Activated CD8-positive, alpha-beta T cell treated with anti-CD3 and anti-CD28 coated beads for 36 hours (primary cell): ENCODE measurements at regions not wholly inside any gene's neighbourhood (a gene's known extent, or its start where the extent isn't known, plus 50 kb on each side); places are given as distances from the start of the nearest gene placed in this dataset.
"Not testable (repeated sequence)": the region's sequence is repeated elsewhere in the genome, so short reads cannot be mapped to it uniquely, and the experiment has no call there.

Experiments
- ATAC-seq: fragments of 200-7000 bp; cut with Tn5 transposase; one replicate; pipeline ENCODE4 v1.10.0; 2021; ENCODE audit warnings: mild to moderate bottlenecking, moderate library complexity
- CTCF ChIA-PET: fragments of 350-600 bp; sonication (Branson Sonifier 250); formaldehyde crosslinking; loops from one replicate; lab custom pipeline; 2021; ENCODE audit warnings: antibody characterized with exemption; lab: Charles Lee
- POLR2A ChIA-PET: fragments of 350-600 bp; sonication (Branson Sonifier 250); formaldehyde crosslinking; loops from one replicate; lab custom pipeline; 2021; ENCODE audit warnings: antibody characterized with exemption; lab: Charles Lee
- DNase-seq: peaks from one replicate; pipeline ENCODE4 v3.0.0-alpha.2; 2020
- H3K27ac Mint-ChIP-seq: one replicate; pipeline ENCODE4 v1.8.0; 2021; ENCODE audit warnings: mild to moderate bottlenecking, mixed read lengths
- H3K27me3 Mint-ChIP-seq: one replicate; pipeline ENCODE4 v1.8.0; 2021; ENCODE audit warnings: mixed read lengths
- H3K36me3 Mint-ChIP-seq: one replicate; pipeline ENCODE4 v1.8.0; 2021; ENCODE audit warnings: low read depth, mixed read lengths
- H3K4me1 Mint-ChIP-seq: one replicate; pipeline ENCODE4 v1.8.0; 2021; ENCODE audit warnings: low read depth, mixed read lengths
- H3K4me3 Mint-ChIP-seq: one replicate; pipeline ENCODE4 v1.8.0; 2021; ENCODE audit warnings: mild to moderate bottlenecking, moderate library complexity, mixed read lengths
- H3K9me3 Mint-ChIP-seq: one replicate; pipeline ENCODE4 v1.8.0; 2021; ENCODE audit warnings: mixed read lengths
- intact Hi-C: fragments of 100-400 bp; cut with micrococcal nuclease; formaldehyde crosslinking; loops from one replicate; pipeline ENCODE4 v1.10.0; 2022
- TF ChIP-seq, protein P1 (sequence below): fragments of 200-600 bp; IDR thresholded peaks from one replicate; pipeline ENCODE4 v1.8.0; 2022; ENCODE audit warnings: antibody characterized with exemption, mild to moderate bottlenecking

DNA sequence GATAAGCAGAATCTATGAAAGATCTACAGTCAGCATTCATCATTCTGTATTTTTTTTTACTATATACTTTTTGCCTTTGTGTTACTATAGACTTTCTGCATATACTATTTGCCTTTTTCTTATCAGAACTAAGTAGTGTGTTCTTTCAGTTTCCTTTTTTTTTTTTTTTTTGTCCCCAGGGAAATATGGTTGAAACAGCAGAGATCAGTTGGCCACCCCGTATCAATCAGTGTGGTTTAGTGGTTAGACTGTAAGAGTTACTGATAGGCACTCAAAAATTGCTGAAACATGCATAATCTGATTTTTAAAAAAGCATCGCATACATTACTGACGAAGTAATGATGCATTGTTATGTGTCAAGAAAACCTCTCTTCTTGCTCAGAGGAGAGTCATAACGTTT, 990.8 kb upstream of the EDIL3 start:
- Mint-ChIP-seq H3K4me1 (no peaks in the 10 kb centered on the region), H3K36me3 (no peaks in the 10 kb centered on the region), H3K27me3 (no peaks in the 10 kb centered on the region), H3K27ac (no peak overlapping the region), H3K9me3 (peaks cover 2% of the 10 kb centered on the region), H3K4me3 (no peak overlapping the region)
- ChIA-PET CTCF (no interaction called here), POLR2A (interaction anchor here (0.6 kb wide), 1 partner anchor 42 kb away, joined by 3 read pairs; no protein-coding TSS in a partner anchor)
- ATAC-seq: no peak
- DNase-seq: no peak
- TF ChIP-seq, protein P1, sequence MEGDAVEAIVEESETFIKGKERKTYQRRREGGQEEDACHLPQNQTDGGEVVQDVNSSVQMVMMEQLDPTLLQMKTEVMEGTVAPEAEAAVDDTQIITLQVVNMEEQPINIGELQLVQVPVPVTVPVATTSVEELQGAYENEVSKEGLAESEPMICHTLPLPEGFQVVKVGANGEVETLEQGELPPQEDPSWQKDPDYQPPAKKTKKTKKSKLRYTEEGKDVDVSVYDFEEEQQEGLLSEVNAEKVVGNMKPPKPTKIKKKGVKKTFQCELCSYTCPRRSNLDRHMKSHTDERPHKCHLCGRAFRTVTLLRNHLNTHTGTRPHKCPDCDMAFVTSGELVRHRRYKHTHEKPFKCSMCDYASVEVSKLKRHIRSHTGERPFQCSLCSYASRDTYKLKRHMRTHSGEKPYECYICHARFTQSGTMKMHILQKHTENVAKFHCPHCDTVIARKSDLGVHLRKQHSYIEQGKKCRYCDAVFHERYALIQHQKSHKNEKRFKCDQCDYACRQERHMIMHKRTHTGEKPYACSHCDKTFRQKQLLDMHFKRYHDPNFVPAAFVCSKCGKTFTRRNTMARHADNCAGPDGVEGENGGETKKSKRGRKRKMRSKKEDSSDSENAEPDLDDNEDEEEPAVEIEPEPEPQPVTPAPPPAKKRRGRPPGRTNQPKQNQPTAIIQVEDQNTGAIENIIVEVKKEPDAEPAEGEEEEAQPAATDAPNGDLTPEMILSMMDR: no peak
- intact Hi-C loops: no loop called here

DNA sequence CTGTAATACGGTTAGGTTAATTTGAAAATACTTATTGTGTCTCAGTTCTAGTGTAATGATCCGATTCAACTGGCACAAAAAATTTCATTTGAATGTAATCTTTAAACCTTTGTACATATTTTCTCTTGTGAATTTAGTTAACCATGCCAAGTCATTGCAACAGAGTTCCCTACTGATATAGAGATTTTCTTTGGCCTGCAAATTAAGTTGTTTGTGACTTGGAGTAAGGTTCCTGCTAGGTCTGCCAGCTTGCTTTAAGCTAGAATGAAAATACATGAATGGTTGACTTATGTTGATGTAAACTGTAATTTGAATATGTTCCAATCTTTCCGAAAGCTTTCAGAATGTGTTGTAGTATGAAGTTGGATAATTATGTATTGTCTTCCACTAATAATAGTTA, 1004.1 kb upstream of the EDIL3 start:
- no peak for ATAC-seq
- intact Hi-C loops: no loop called here
- no peak overlapping the region for H3K4me3 Mint-ChIP-seq
- peaks cover 1% of the 10 kb centered on the region for H3K9me3 Mint-ChIP-seq
- H3K27ac Mint-ChIP-seq: no peak overlapping the region
- no peaks in the 10 kb centered on the region for H3K36me3 Mint-ChIP-seq
- ChIA-PET POLR2A (no interaction called here), CTCF (no interaction called here)
- TF ChIP-seq, protein P1: no peak
- no peaks in the 10 kb centered on the region for H3K27me3 Mint-ChIP-seq
- H3K4me1 Mint-ChIP-seq: no peaks in the 10 kb centered on the region
- DNase-seq: no peak

DNA sequence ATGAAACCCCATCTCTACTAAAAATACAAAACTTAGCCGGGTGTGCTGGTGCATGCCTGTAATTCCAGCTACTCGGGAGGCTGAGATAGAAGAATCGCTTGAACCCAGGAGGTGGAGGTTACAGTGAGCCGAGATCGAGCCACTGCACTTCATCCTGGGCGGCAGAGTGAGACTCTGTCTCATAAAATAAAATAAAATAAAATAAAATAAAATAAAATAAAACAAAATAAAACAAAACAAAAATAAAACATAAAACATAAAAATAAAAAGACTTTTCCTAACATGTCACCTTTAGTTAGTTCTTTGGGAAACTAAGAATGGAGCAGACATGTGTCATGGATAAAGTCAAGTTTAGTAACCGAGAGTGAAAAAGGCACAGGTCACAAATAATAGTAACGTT, 1007.6 kb upstream of the EDIL3 start:
- ATAC-seq, DNase-seq, H3K27ac Mint-ChIP-seq, H3K36me3 Mint-ChIP-seq, intact Hi-C loops, CTCF ChIA-PET, POLR2A ChIA-PET, H3K27me3 Mint-ChIP-seq, H3K4me1 Mint-ChIP-seq, H3K4me3 Mint-ChIP-seq, H3K9me3 Mint-ChIP-seq: not testable (repeated sequence)

DNA sequence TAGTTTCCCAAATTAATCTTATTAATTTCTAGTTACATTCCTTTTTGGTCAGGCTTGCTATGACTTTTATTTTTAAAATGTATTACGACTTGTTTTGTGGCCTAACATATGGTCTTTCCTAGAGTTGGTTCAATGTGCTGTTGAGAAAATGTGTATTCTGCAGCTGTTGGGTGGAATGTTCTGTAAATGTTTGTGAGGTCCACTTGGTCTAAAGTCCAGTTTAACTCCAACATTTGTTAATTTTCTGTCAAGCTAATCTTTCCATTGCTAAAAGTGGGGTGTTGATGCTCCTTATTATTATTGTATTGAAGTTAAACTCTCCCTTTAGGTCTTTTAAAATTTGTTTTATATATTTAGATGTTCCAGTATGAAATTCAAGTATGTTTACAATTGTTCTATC, 1010.8 kb upstream of the EDIL3 start:
- TF ChIP-seq, protein P1: no peak
- intact Hi-C loops: no loop called here
- ATAC-seq (no peak), DNase-seq (no peak)
- Mint-ChIP-seq H3K9me3 (peaks cover 5% of the 10 kb centered on the region), H3K27me3 (no peaks in the 10 kb centered on the region), H3K27ac (no peak overlapping the region), H3K4me3 (no peak overlapping the region), H3K36me3 (no peaks in the 10 kb centered on the region), H3K4me1 (no peaks in the 10 kb centered on the region)
- POLR2A ChIA-PET: no interaction called here
- CTCF ChIA-PET: no interaction called here

DNA sequence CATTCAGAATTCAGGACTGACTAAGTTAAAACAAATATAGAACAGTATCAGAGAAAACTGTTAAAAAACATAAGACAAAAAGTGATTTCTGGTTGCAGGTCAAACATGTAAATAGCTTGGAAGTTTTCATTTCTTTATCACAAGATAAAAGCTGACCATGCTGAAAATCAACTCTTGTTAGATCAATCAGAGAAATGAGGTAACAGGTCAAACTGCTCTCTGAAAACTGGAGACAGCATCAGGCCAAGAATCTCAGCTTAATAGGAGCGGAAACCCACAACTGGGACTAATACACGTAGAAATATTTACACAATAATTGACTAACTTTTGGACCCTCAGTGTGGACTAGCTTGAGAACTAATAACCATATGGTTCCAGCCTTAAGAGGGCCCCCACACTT, 1012.8 kb upstream of the EDIL3 start:
- ChIA-PET POLR2A (no interaction called here), CTCF (no interaction called here)
- DNase-seq: no peak
- no peak overlapping the region for H3K27ac Mint-ChIP-seq
- intact Hi-C loops: no loop called here
- TF ChIP-seq, protein P1: no peak
- peaks cover 5% of the 10 kb centered on the region for H3K9me3 Mint-ChIP-seq
- H3K27me3 Mint-ChIP-seq: no peaks in the 10 kb centered on the region
- H3K36me3 Mint-ChIP-seq: no peaks in the 10 kb centered on the region
- no peak overlapping the region for H3K4me3 Mint-ChIP-seq
- ATAC-seq: no peak
- H3K4me1 Mint-ChIP-seq: no peaks in the 10 kb centered on the region

DNA sequence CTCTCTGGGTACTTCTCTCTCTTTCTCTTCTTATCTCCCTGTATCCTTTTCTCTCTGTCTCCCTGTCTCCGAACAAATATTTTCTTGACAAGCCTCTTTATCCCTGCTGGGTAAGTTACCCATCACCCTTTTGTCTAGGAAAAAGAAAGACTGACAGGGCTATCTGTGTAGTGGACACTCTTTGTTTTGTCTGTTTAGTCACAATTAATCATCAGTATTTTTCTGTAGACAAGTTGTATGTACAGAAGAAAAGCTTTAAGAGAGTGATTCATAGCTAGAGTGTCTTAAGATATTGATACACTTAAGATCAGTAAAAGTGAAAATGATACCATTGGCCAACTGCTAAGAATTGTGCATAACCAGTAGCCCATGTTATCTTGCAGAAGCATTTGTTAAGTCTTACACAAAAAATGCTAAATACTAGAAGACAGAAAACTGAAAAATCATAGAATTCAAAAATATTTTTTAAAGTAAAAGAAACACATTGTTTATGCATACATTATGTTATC, 1043.8 kb upstream of the EDIL3 start:
- TF ChIP-seq, protein P1: no peak
- POLR2A ChIA-PET: no interaction called here
- intact Hi-C loops: no loop called here
- Mint-ChIP-seq H3K4me1 (no peaks in the 10 kb centered on the region), H3K4me3 (no peak overlapping the region), H3K27ac (no peak overlapping the region), H3K9me3 (peaks cover 11% of the 10 kb centered on the region), H3K27me3 (no peaks in the 10 kb centered on the region), H3K36me3 (no peaks in the 10 kb centered on the region)
- CTCF ChIA-PET: no interaction called here
- DNase-seq (no peak), ATAC-seq (no peak)

DNA sequence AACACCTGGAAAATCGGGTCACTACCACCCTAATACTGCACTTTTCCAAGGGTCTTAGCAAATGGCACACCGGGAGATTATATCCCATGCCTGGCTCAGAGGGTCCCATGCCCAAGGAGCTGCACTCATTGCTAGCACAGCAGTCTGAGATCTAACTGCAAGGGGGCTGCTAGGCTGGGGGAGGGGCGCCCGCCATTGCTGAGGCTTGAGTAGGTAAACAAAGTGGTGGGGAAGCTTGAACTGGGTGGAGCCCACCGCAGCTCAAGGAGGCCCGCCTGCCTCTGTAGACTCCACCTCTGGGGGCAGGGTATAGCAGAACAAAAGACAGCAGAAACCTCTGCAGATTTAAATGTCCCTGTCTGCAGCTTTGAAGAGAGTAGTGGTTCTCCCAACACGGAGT, 1047.0 kb upstream of the EDIL3 start:
- POLR2A ChIA-PET, CTCF ChIA-PET, H3K4me1 Mint-ChIP-seq, H3K36me3 Mint-ChIP-seq, ATAC-seq, intact Hi-C loops, DNase-seq, H3K27me3 Mint-ChIP-seq, H3K4me3 Mint-ChIP-seq, H3K27ac Mint-ChIP-seq: not testable (repeated sequence)
- peaks cover 14% of the 10 kb centered on the region for H3K9me3 Mint-ChIP-seq
